ENCODE measurements at regions not wholly inside any gene's neighbourhood (a gene's known extent, or its start where the extent isn't known, plus 50 kb on each side); places are given as distances from the start of the nearest gene placed in this dataset.
"Not testable (repeated sequence)": the region's sequence is repeated elsewhere in the genome, so short reads cannot be mapped to it uniquely, and the experiment has no call there.

- 41 to 47% methylated on average over 6 of the region's 6 CpGs for WGBS, 2 donors (ENCODE audit: low coverage in 1 of 2)
- peaks cover 0 to 5% (median 1%) of the 10 kb centered on the region in 4 donors for H3K4me1 ChIP-seq
- H3K27ac ChIP-seq: peak overlapping the region in 1 of 4 donors; percentile 55
- intact Hi-C loops (cut with DNase I; ENCODE audit: low total_unique reads): no loop called here
- in situ Hi-C loops (cut with MboI; ENCODE audit: low pct_ligation_motif_present in 1 of 4, low pct_unique_long_range_greater_than_20kb in 1 of 4, low sequenced_read_pairs in 3 of 4): no loop called here
- H3K4me3 ChIP-seq: no peak overlapping the region
- no peak for DNase-seq
- H3K27me3 ChIP-seq: no peaks in the 10 kb centered on the region
- no peaks in the 10 kb centered on the region for H3K36me3 ChIP-seq
- TF ChIP-seq POLR2A (IDR thresholded peaks at IDR 0.05) (no peak), POLR2AphosphoS5 (IDR thresholded peaks at IDR 0.05) (no peak), EP300 (IDR thresholded peaks at IDR 0.05; ENCODE audit: low read depth) (no peak), CTCF (IDR thresholded peaks at IDR 0.05) (no peak)
- H3K9me3 ChIP-seq: no peaks in the 10 kb centered on the region
These were observed 108.5 kb downstream of the ZIC4 start for GRCh38 chr3:147297761-147298350.

- H3K27me3 ChIP-seq; H3K4me3 ChIP-seq; intact Hi-C loops (cut with DNase I; ENCODE audit: low total_unique reads); H3K4me1 ChIP-seq; H3K9me3 ChIP-seq; DNase-seq; H3K27ac ChIP-seq; H3K36me3 ChIP-seq; in situ Hi-C loops (cut with MboI; ENCODE audit: low pct_ligation_motif_present in 1 of 4, low pct_unique_long_range_greater_than_20kb in 1 of 4, low sequenced_read_pairs in 3 of 4): not testable (repeated sequence)
- 85 to 86% methylated on average over 4 of the region's 4 CpGs for WGBS, 2 donors (ENCODE audit: low coverage in 1 of 2)
These were observed 119.0 kb downstream of the ZIC4 start for GRCh38 chr3:147287370-147287769.

- WGBS, 2 donors (ENCODE audit: low coverage in 1 of 2): 61% methylated on average over 4 of the region's 4 CpGs; no CpG with 5 or more reads in 1 of the 2 donors
- intact Hi-C loops (cut with DNase I; ENCODE audit: low total_unique reads) (no loop called here), in situ Hi-C loops (cut with MboI; ENCODE audit: low pct_ligation_motif_present in 1 of 4, low pct_unique_long_range_greater_than_20kb in 1 of 4, low sequenced_read_pairs in 3 of 4) (no loop called here)
These were observed 136.4 kb downstream of the ZIC4 start for GRCh38 chr3:147269907-147270306.

GRCh38 chr3:147267434-147267833 lies 138.9 kb downstream of the ZIC4 start:
- Histone ChIP-seq H3K27ac (no peak overlapping the region), H3K4me1 (no peaks in the 10 kb centered on the region), H3K9me3 (no peaks in the 10 kb centered on the region), H3K4me3 (no peak overlapping the region), H3K27me3 (no peaks in the 10 kb centered on the region), H3K36me3 (peaks cover 0 to 2% (median 0%) of the 10 kb centered on the region in 4 donors)
- WGBS, 2 donors (ENCODE audit: low coverage in 1 of 2): 75 to 76% methylated on average over 3 of the region's 3 CpGs
- in situ Hi-C loops (cut with MboI; ENCODE audit: low pct_ligation_motif_present in 1 of 4, low pct_unique_long_range_greater_than_20kb in 1 of 4, low sequenced_read_pairs in 3 of 4) (no loop called here), intact Hi-C loops (cut with DNase I; ENCODE audit: low total_unique reads) (no loop called here)
- TF ChIP-seq CTCF (IDR thresholded peaks at IDR 0.05): no peak
- TF ChIP-seq POLR2AphosphoS5 (IDR thresholded peaks at IDR 0.05): no peak
- no peak for TF ChIP-seq EP300 (IDR thresholded peaks at IDR 0.05; ENCODE audit: low read depth)
- no peak for TF ChIP-seq POLR2A (IDR thresholded peaks at IDR 0.05)
- DNase-seq: no peak

More at GRCh38 chr3:147269907-147270306, 136.4 kb downstream of the ZIC4 start:
- H3K36me3 ChIP-seq: peaks cover 0 to 2% (median 0%) of the 10 kb centered on the region in 4 donors
- no peaks in the 10 kb centered on the region for H3K9me3 ChIP-seq
- H3K27me3 ChIP-seq: no peaks in the 10 kb centered on the region
- no peak for TF ChIP-seq POLR2A (IDR thresholded peaks at IDR 0.05)
- TF ChIP-seq CTCF (IDR thresholded peaks at IDR 0.05): no peak
- TF ChIP-seq EP300 (IDR thresholded peaks at IDR 0.05; ENCODE audit: low read depth): no peak
- TF ChIP-seq POLR2AphosphoS5 (IDR thresholded peaks at IDR 0.05): no peak
- DNase-seq: no peak
- H3K4me3 ChIP-seq: no peak overlapping the region
- H3K4me1 ChIP-seq: no peaks in the 10 kb centered on the region
- no peak overlapping the region for H3K27ac ChIP-seq

- Histone ChIP-seq H3K4me3 (no peak overlapping the region), H3K36me3 (no peaks in the 10 kb centered on the region), H3K9me3 (no peaks in the 10 kb centered on the region), H3K27me3 (no peaks in the 10 kb centered on the region), H3K4me1 (no peaks in the 10 kb centered on the region), H3K27ac (no peak overlapping the region)
- DNase-seq: no peak
- in situ Hi-C loops (cut with MboI; ENCODE audit: low pct_ligation_motif_present in 1 of 4, low pct_unique_long_range_greater_than_20kb in 1 of 4, low sequenced_read_pairs in 3 of 4) (no loop called here), intact Hi-C loops (cut with DNase I; ENCODE audit: low total_unique reads) (no loop called here)
- WGBS, 2 donors (ENCODE audit: low coverage in 1 of 2): 93% methylated on average over 2 of the region's 2 CpGs
- no peak for TF ChIP-seq POLR2AphosphoS5 (IDR thresholded peaks at IDR 0.05)
These were observed 148.4 kb downstream of the ZIC4 start for GRCh38 chr3:147257944-147258343.
